ENCODE measurements at regions not wholly inside any gene's neighbourhood (a gene's known extent, or its start where the extent isn't known, plus 50 kb on each side); places are given as distances from the start of the nearest gene placed in this dataset.
"Not testable (repeated sequence)": the region's sequence is repeated elsewhere in the genome, so short reads cannot be mapped to it uniquely, and the experiment has no call there.

- Mint-ChIP-seq H3K36me3 (no peaks in the 10 kb centered on the region), H3K9me3 (peaks cover 0 to 5% (median under 1%) of the 10 kb centered on the region in 3 donors), H3K4me3 (no peak overlapping the region), H3K4me1 (no peaks in the 10 kb centered on the region), H3K27ac (no peak overlapping the region), H3K27me3 (no peaks in the 10 kb centered on the region)
These were observed 97.1 kb downstream of the KCNJ2 start for GRCh38 chr17:70266394-70266793.

- Mint-ChIP-seq H3K27ac (no peak overlapping the region), H3K9me3 (peaks cover 0 to 5% (median 0%) of the 10 kb centered on the region in 3 donors), H3K4me3 (no peak overlapping the region), H3K4me1 (no peaks in the 10 kb centered on the region), H3K27me3 (no peaks in the 10 kb centered on the region), H3K36me3 (no peaks in the 10 kb centered on the region)
These were observed 99.1 kb downstream of the KCNJ2 start for GRCh38 chr17:70268383-70268782.

DNA sequence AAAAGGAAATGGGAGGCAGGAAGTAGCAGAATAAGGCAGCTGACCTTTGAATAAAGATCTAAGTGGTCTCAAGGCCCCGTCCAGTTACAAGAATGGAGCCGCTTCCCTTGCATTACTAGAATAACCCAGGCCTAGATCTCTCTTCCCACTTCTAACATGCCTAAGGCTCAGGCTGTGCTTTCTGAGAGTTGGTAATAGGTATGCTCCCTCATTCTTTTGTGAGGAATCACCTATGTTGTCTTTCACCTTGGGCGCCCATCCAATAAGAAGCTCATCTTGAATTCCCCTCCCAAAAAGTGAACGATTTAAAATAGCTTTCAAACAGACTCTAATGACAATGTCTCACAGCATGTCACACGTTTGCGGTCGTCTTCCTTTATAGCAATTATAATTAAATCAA lies 101.2 kb downstream of the KCNJ2 start:
- H3K27me3 Mint-ChIP-seq: no peaks in the 10 kb centered on the region
- H3K4me1 Mint-ChIP-seq: no peaks in the 10 kb centered on the region
- H3K27ac Mint-ChIP-seq: peak overlapping the region in 1 of 3 donors; percentile 40
- H3K4me3 Mint-ChIP-seq: no peak overlapping the region
- H3K36me3 Mint-ChIP-seq: no peaks in the 10 kb centered on the region
- peaks cover 0 to 5% (median 0%) of the 10 kb centered on the region in 3 donors for H3K9me3 Mint-ChIP-seq

- H3K36me3 Mint-ChIP-seq: no peaks in the 10 kb centered on the region
- no peak overlapping the region for H3K4me3 Mint-ChIP-seq
- no peaks in the 10 kb centered on the region for H3K27me3 Mint-ChIP-seq
- peaks cover 0 to 5% (median 0%) of the 10 kb centered on the region in 3 donors for H3K9me3 Mint-ChIP-seq
- no peak overlapping the region for H3K27ac Mint-ChIP-seq
- H3K4me1 Mint-ChIP-seq: no peaks in the 10 kb centered on the region
These were observed 101.9 kb downstream of the KCNJ2 start for GRCh38 chr17:70271200-70271599.

- Mint-ChIP-seq H3K27me3 (no peaks in the 10 kb centered on the region), H3K4me1 (no peaks in the 10 kb centered on the region), H3K36me3 (no peaks in the 10 kb centered on the region), H3K4me3 (no peak overlapping the region), H3K27ac (no peak overlapping the region), H3K9me3 (peaks cover 0 to 5% (median 0%) of the 10 kb centered on the region in 3 donors)
These were observed 102.3 kb downstream of the KCNJ2 start for GRCh38 chr17:70271672-70272071.

DNA sequence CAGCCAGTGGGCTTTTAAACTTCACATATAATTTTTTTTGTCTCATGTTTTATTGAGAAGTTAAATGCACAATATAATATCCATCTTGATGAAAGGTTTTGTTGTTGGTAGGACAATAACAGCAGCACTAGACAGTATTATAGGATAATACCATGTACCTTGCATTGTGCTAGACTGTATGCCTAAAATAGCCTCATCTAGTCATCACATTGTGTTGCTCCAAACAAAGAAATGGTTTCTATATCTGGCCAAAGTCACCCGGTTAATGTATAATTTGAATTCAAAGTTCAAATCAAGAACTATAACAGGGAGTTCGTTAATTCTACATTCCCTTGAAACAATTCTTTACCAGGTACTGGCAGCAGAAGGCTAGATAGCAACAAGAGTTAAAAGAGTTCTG lies 104.9 kb downstream of the KCNJ2 start:
- Mint-ChIP-seq H3K27ac (no peak overlapping the region), H3K9me3 (peaks cover 0 to 7% (median 2%) of the 10 kb centered on the region in 3 donors), H3K4me1 (no peaks in the 10 kb centered on the region), H3K27me3 (no peaks in the 10 kb centered on the region), H3K36me3 (no peaks in the 10 kb centered on the region), H3K4me3 (no peak overlapping the region)

DNA sequence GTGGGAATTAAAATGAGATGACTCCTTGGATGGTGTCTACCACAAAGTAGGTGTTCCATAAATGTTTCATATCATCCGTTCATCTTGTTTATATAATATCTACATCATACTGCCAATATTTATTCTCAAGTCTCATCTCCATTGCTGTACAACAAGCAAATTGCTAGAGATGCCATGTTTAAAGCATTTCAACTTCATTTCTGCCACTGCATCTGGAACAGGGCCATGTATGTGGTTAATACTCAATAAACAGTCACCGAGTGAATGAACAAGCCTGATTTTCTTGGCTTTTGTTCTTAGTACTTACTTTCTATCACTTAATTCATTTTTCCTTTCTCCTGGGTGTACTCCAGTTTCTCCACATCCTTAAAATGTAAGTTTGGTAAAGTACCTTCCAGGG lies 107.6 kb downstream of the KCNJ2 start:
- Mint-ChIP-seq H3K36me3 (no peaks in the 10 kb centered on the region), H3K9me3 (peaks cover 0 to 3% (median 2%) of the 10 kb centered on the region in 3 donors), H3K4me1 (no peaks in the 10 kb centered on the region), H3K27ac (no peak overlapping the region), H3K4me3 (no peak overlapping the region), H3K27me3 (no peaks in the 10 kb centered on the region)

DNA sequence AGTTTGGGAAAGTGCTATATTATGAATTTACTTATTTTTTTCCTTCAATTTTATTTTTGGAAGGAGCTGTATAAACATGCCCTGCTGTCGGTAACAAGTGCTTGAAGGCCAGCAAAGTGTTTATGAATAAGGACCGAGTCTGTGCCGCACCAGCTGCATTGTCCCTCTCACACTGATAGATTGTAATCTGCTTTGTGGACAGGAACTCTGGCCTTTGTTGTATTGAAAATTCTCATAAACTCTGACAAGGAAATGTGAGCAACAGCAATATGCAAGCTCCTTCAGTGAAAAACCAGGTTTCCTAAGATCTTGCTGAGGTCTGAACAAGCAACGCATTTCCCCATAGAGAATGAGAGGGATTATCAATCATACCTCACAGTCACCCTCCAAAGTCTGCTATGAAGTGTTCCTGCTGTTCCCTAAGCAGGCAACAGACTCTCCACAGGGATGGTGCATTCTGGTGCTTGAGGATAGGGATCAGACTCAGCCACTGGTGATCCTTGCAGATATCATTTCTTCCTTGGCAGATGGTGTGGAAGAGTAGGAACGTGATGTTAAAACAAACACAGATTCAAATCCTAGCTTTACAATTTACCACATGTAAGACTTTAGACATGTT lies 109.6 kb downstream of the KCNJ2 start:
- Mint-ChIP-seq H3K4me1 (no peaks in the 10 kb centered on the region), H3K4me3 (no peak overlapping the region), H3K27me3 (no peaks in the 10 kb centered on the region), H3K36me3 (no peaks in the 10 kb centered on the region), H3K9me3 (peaks cover 0 to 8% (median 2%) of the 10 kb centered on the region in 3 donors), H3K27ac (no peak overlapping the region)

DNA sequence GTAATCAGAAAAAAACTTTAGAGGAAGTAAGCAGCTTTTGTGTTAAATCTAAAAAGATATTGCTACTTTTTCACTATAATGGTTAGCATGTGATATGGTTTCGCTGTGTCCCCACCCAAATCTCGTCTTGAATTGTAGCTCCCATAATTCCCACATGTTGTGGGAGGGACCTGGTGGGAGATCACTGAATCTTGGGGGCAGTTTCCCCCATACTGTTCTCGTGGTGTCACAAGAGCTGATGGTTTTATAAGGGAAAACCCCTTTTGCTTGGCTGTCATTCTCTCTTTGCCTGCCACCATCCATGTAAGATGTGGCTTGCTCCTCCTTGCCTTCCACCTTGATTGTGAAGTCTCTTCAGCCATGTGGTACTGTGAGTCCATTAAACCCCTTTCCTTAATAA lies 117.1 kb downstream of the KCNJ2 start:
- no peak overlapping the region for H3K27ac Mint-ChIP-seq
- no peaks in the 10 kb centered on the region for H3K27me3 Mint-ChIP-seq
- peaks cover 0 to 9% (median 4%) of the 10 kb centered on the region in 3 donors for H3K9me3 Mint-ChIP-seq
- no peaks in the 10 kb centered on the region for H3K36me3 Mint-ChIP-seq
- no peaks in the 10 kb centered on the region for H3K4me1 Mint-ChIP-seq
- H3K4me3 Mint-ChIP-seq: no peak overlapping the region

GRCh38 chr17:70288540-70289290 lies 119.4 kb downstream of the KCNJ2 start:
- no peaks in the 10 kb centered on the region for H3K36me3 Mint-ChIP-seq
- H3K27me3 Mint-ChIP-seq: no peaks in the 10 kb centered on the region
- H3K27ac Mint-ChIP-seq: no peak overlapping the region
- no peaks in the 10 kb centered on the region for H3K4me1 Mint-ChIP-seq
- H3K9me3 Mint-ChIP-seq: peaks cover 0 to 6% (median 4%) of the 10 kb centered on the region in 3 donors
- no peak overlapping the region for H3K4me3 Mint-ChIP-seq

DNA sequence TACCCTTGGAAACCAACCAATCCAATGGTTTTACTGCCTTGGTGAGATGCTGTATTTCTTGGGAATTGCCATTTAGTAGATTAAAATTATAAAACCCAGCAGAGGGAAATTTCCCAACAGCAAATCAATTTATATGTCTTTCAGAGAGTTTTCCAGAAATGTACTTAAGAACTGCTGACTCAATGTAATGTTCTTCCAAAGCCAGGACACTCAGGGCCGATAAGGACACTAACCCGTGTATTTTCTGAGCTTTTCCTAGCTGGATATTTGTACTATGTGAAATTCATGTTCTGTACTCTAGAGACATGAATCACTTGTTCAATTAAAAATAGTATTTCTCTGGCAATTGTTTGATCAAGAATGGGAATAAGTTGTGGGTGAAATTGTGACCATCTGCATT lies 121.4 kb downstream of the KCNJ2 start:
- no peaks in the 10 kb centered on the region for H3K36me3 Mint-ChIP-seq
- no peak overlapping the region for H3K27ac Mint-ChIP-seq
- H3K4me1 Mint-ChIP-seq: no peaks in the 10 kb centered on the region
- peaks cover 2% of the 10 kb centered on the region for H3K27me3 Mint-ChIP-seq
- peaks cover 0 to 6% (median 2%) of the 10 kb centered on the region in 3 donors for H3K9me3 Mint-ChIP-seq
- H3K4me3 Mint-ChIP-seq: no peak overlapping the region

GRCh38 chr17:70292366-70292765 lies 123.0 kb downstream of the KCNJ2 start:
- no peaks in the 10 kb centered on the region for H3K4me1 Mint-ChIP-seq
- no peaks in the 10 kb centered on the region for H3K36me3 Mint-ChIP-seq
- H3K9me3 Mint-ChIP-seq: peaks cover 4 to 7% (median 6%) of the 10 kb centered on the region in 3 donors
- no peak overlapping the region for H3K27ac Mint-ChIP-seq
- H3K27me3 Mint-ChIP-seq: peaks cover 3% of the 10 kb centered on the region
- no peak overlapping the region for H3K4me3 Mint-ChIP-seq

DNA sequence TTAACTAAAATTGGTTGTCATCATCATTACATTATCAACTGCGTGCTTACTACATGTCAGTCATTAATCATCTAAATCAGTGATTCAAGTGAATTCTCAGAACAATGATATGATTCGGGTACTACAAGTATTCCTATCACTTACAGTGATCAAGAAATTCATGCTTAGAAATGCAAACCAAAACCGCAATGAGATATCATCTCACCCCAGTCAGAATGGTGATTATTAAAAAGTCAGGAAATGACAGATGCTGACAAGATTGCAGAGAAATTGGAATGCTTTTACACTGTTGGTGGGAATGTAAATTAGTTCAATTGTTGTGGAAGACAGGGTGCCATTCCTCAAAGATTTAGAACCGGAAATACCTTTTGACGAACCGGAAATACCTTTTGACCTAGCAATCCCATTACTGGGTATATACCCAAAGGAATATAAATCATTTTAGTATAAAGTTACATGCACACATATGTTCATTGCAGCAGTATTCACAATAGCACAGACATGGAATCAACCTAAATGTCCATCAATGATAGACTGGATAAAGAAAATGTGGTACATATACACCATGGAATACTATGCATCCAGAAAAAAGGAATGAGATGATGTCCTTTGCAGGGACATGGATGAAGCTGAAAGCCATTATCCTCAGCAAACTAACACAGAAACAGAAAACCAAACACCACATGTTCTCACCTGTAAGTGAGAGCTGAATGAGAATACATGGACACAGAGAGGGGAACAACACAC lies 124.4 kb downstream of the KCNJ2 start:
- H3K27me3 Mint-ChIP-seq, H3K36me3 Mint-ChIP-seq, H3K4me1 Mint-ChIP-seq, H3K9me3 Mint-ChIP-seq, H3K27ac Mint-ChIP-seq, H3K4me3 Mint-ChIP-seq: not testable (repeated sequence)

DNA sequence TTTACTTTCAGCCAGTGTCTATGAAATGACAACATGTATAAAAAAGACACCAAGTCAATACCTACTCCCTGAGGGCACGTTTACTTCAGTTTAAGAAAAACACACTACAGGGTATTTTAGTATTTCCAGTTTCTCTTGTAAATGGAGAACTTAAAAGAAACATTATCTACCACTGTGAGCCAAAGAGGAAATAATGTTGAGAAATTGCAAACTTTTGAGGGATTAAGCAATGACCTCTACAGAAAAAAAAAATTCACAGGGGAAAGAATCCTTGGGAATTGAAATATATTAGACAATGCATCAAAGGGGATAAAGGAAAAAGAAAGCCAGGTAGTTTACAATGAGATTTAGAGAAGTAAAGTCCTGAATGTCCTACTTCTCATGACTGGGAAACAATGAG lies 126.0 kb downstream of the KCNJ2 start:
- Mint-ChIP-seq H3K27me3 (peaks cover 3% of the 10 kb centered on the region), H3K4me1 (peaks cover 0 to 3% (median 1%) of the 10 kb centered on the region in 3 donors), H3K4me3 (no peak overlapping the region), H3K36me3 (no peaks in the 10 kb centered on the region), H3K9me3 (peaks cover 4 to 13% (median 9%) of the 10 kb centered on the region in 3 donors), H3K27ac (no peak overlapping the region)

GRCh38 chr17:70295731-70296130 lies 126.4 kb downstream of the KCNJ2 start:
- Mint-ChIP-seq H3K9me3 (peaks cover 4 to 16% (median 9%) of the 10 kb centered on the region in 3 donors), H3K27me3 (peaks cover 3% of the 10 kb centered on the region), H3K36me3 (no peaks in the 10 kb centered on the region), H3K4me1 (peaks cover 0 to 3% (median 1%) of the 10 kb centered on the region in 3 donors), H3K4me3 (no peak overlapping the region), H3K27ac (no peak overlapping the region)

All from IgD-negative memory B cell (primary cell).